ENCODE measurements at regions not wholly inside any gene's neighbourhood (a gene's known extent, or its start where the extent isn't known, plus 50 kb on each side); places are given as distances from the start of the nearest gene placed in this dataset.

GRCh38 chr4:13921805-13922204, 294.3 kb upstream of the BOD1L1 start:
- no peak for TF ChIP-seq CTCF (IDR thresholded peaks at IDR 0.05; ENCODE audit: low read length)
- no peak for TF ChIP-seq EZH2 (optimal IDR thresholded peaks at IDR 0.05; ENCODE audit: low read depth, low read length)

All from MM.1S (cell line).